Activated B cell treated with CpG ODN at 0.5 μM for 24 hours (primary cell): ENCODE measurements at regions not wholly inside any gene's neighbourhood (a gene's known extent, or its start where the extent isn't known, plus 50 kb on each side); places are given as distances from the start of the nearest gene placed in this dataset.

ENCODE experiments used
- ATAC-seq: fragments of 200-7000 bp; cut with Tn5 transposase; one replicate; pipeline ENCODE4 v1.10.0; 2021; ENCODE audit warnings: low read depth, mild to moderate bottlenecking, moderate library complexity
- CTCF ChIA-PET: fragments of 350-600 bp; sonication (Branson Sonifier 250); formaldehyde crosslinking; loops from one replicate; lab custom pipeline; 2021; ENCODE audit warnings: antibody characterized with exemption; lab: Charles Lee
- POLR2A ChIA-PET: fragments of 350-600 bp; sonication (Branson Sonifier 250); formaldehyde crosslinking; loops from one replicate; lab custom pipeline; 2021; ENCODE audit warnings: antibody characterized with exemption; lab: Charles Lee
- DNase-seq: peaks from one replicate; pipeline ENCODE4 v3.0.0; 2022
- H3K27ac Mint-ChIP-seq: one replicate; pipeline ENCODE4 v1.8.0; 2020; ENCODE audit warnings: mixed read lengths
- H3K27me3 Mint-ChIP-seq: one replicate; pipeline ENCODE4 v1.8.0; 2021; ENCODE audit warnings: mixed read lengths
- H3K36me3 Mint-ChIP-seq: one replicate; pipeline ENCODE4 v1.8.0; 2021; ENCODE audit warnings: low read depth, mixed read lengths
- H3K4me1 Mint-ChIP-seq: one replicate; pipeline ENCODE4 v1.8.0; 2021; ENCODE audit warnings: mixed read lengths
- H3K4me3 Mint-ChIP-seq: one replicate; pipeline ENCODE4 v1.8.0; 2020; ENCODE audit warnings: mild to moderate bottlenecking, mixed read lengths
- H3K9me3 Mint-ChIP-seq: one replicate; pipeline ENCODE4 v1.8.0; 2020; ENCODE audit warnings: mixed read lengths
- CTCF ChIP-seq: fragments of 200-600 bp; IDR thresholded peaks from one replicate; pipeline ENCODE4 v1.8.0; 2022; ENCODE audit warnings: antibody characterized with exemption, mild to moderate bottlenecking
- intact Hi-C: fragments of 100-400 bp; cut with micrococcal nuclease; formaldehyde crosslinking; loops from one replicate; pipeline ENCODE4 v1.15.1; 2024

GRCh38 chr20:51087266-51087665, 64.4 kb upstream of the KCNG1 start:
- peaks cover 36% of the 10 kb centered on the region for H3K27me3 Mint-ChIP-seq
- no peak for TF ChIP-seq CTCF
- H3K27ac Mint-ChIP-seq = no peak overlapping the region
- no peak for ATAC-seq
- no peaks in the 10 kb centered on the region for H3K9me3 Mint-ChIP-seq
- DNase-seq = no peak
- CTCF ChIA-PET = no interaction called here
- H3K4me1 Mint-ChIP-seq = peaks cover 16% of the 10 kb centered on the region
- intact Hi-C loops = no loop called here
- POLR2A ChIA-PET = no interaction called here
- no peaks in the 10 kb centered on the region for H3K36me3 Mint-ChIP-seq
- no peak overlapping the region for H3K4me3 Mint-ChIP-seq

GRCh38 chr20:51085769-51086168, 62.9 kb upstream of the KCNG1 start:
- ChIA-PET POLR2A (no interaction called here), CTCF (no interaction called here)
- H3K4me1 Mint-ChIP-seq = peaks cover 4% of the 10 kb centered on the region
- no peak for TF ChIP-seq CTCF
- no peak overlapping the region for H3K4me3 Mint-ChIP-seq
- no peaks in the 10 kb centered on the region for H3K9me3 Mint-ChIP-seq
- H3K27ac Mint-ChIP-seq = no peak overlapping the region
- H3K36me3 Mint-ChIP-seq = no peaks in the 10 kb centered on the region
- intact Hi-C loops = no loop called here
- DNase-seq = no peak
- H3K27me3 Mint-ChIP-seq = peaks cover 29% of the 10 kb centered on the region
- no peak for ATAC-seq

GRCh38 chr20:51084593-51085377, 61.9 kb upstream of the KCNG1 start:
- POLR2A ChIA-PET = no interaction called here

GRCh38 chr20:51083447-51083846, 60.5 kb upstream of the KCNG1 start:
- H3K9me3 Mint-ChIP-seq = no peaks in the 10 kb centered on the region
- no peak for DNase-seq
- H3K36me3 Mint-ChIP-seq = no peaks in the 10 kb centered on the region
- TF ChIP-seq CTCF = no peak
- no peak overlapping the region for H3K4me3 Mint-ChIP-seq
- ChIA-PET POLR2A (no interaction called here), CTCF (no interaction called here)
- no peak overlapping the region for H3K27ac Mint-ChIP-seq
- no peak for ATAC-seq
- intact Hi-C loops = no loop called here
- H3K27me3 Mint-ChIP-seq = peaks cover 28% of the 10 kb centered on the region
- H3K4me1 Mint-ChIP-seq = peaks cover 9% of the 10 kb centered on the region

More at GRCh38 chr20:51084593-51085377, 61.9 kb upstream of the KCNG1 start:
- TF ChIP-seq CTCF = no peak
- intact Hi-C loops = no loop called here
- Mint-ChIP-seq H3K27me3 (peaks cover 25% of the 10 kb centered on the region), H3K27ac (no peak overlapping the region), H3K36me3 (no peaks in the 10 kb centered on the region), H3K9me3 (no peaks in the 10 kb centered on the region), H3K4me3 (no peak overlapping the region), H3K4me1 (peaks cover 4% of the 10 kb centered on the region)
- CTCF ChIA-PET = no interaction called here
- ATAC-seq = no peak
- DNase-seq = no peak

- intact Hi-C loops = no loop called here
- no peak overlapping the region for H3K4me3 Mint-ChIP-seq
- no peak for TF ChIP-seq CTCF
- no peaks in the 10 kb centered on the region for H3K9me3 Mint-ChIP-seq
- ChIA-PET POLR2A (no interaction called here), CTCF (no interaction called here)
- no peaks in the 10 kb centered on the region for H3K36me3 Mint-ChIP-seq
- peaks cover 28% of the 10 kb centered on the region for H3K27me3 Mint-ChIP-seq
- ATAC-seq = no peak
- H3K27ac Mint-ChIP-seq = no peak overlapping the region
- DNase-seq = no peak
- H3K4me1 Mint-ChIP-seq = peaks cover 13% of the 10 kb centered on the region
Observed at GRCh38 chr20:51082988-51083387, 60.1 kb upstream of the KCNG1 start.
